ENCODE measurements at regions not wholly inside any gene's neighbourhood (a gene's known extent, or its start where the extent isn't known, plus 50 kb on each side); places are given as distances from the start of the nearest gene placed in this dataset.
"Not testable (repeated sequence)": the region's sequence is repeated elsewhere in the genome, so short reads cannot be mapped to it uniquely, and the experiment has no call there.

GRCh38 chr15:95630683-95631082, 699.8 kb upstream of the NR2F2 start:
- H3K9me3 ChIP-seq (ENCODE audit: insufficient read depth, low read length, severe bottlenecking) = no peaks in the 10 kb centered on the region
- TF ChIP-seq EZH2 (IDR thresholded peaks at IDR 0.05; ENCODE audit: borderline replicate concordance, low read depth, low read length, severe bottlenecking) (no peak), CTCF (IDR thresholded peaks at IDR 0.05; ENCODE audit: borderline replicate concordance, extremely low read depth, low read length, poor library complexity, severe bottlenecking) (no peak)
- no peak overlapping the region for H3K27ac ChIP-seq (ENCODE audit: low read length)

GRCh38 chr15:95635666-95636065, 694.8 kb upstream of the NR2F2 start:
- Histone ChIP-seq H3K4me1 (ENCODE audit: insufficient read depth, low read length) (no peaks in the 10 kb centered on the region), H3K36me3 (ENCODE audit: insufficient read depth, low read length) (no peaks in the 10 kb centered on the region), H3K79me2 (ENCODE audit: insufficient read depth, low read length) (no peaks in the 10 kb centered on the region), H3K27me3 (ENCODE audit: insufficient read depth, low read length, poor library complexity) (no peaks in the 10 kb centered on the region), H3K27ac (ENCODE audit: low read length) (no peak overlapping the region), H3K9me3 (ENCODE audit: insufficient read depth, low read length, severe bottlenecking) (no peaks in the 10 kb centered on the region), H2AFZ (ENCODE audit: low read depth, low read length) (no peak overlapping the region), H3K4me2 (ENCODE audit: insufficient read depth, low read length) (no peak overlapping the region), H3K9ac (ENCODE audit: low read depth, low read length) (no peak overlapping the region), H3K4me3 (ENCODE audit: low read depth in 1 of 2, low read length in 2 of 2) (no peak overlapping the region), H4K20me1 (ENCODE audit: insufficient read depth, low read length) (no peaks in the 10 kb centered on the region)
- DNase-seq = no peak
- no peak for TF ChIP-seq EZH2 (IDR thresholded peaks at IDR 0.05; ENCODE audit: borderline replicate concordance, low read depth, low read length, severe bottlenecking)
- no peak for ATAC-seq (ENCODE audit: insufficient read depth, low read depth)

More at GRCh38 chr15:95630683-95631082, 699.8 kb upstream of the NR2F2 start:
- Histone ChIP-seq H3K79me2 (ENCODE audit: insufficient read depth, low read length) (no peaks in the 10 kb centered on the region), H3K36me3 (ENCODE audit: insufficient read depth, low read length) (no peaks in the 10 kb centered on the region), H3K4me1 (ENCODE audit: insufficient read depth, low read length) (no peaks in the 10 kb centered on the region), H3K9ac (ENCODE audit: low read depth, low read length) (no peak overlapping the region), H2AFZ (ENCODE audit: low read depth, low read length) (no peak overlapping the region), H4K20me1 (ENCODE audit: insufficient read depth, low read length) (no peaks in the 10 kb centered on the region), H3K4me2 (ENCODE audit: insufficient read depth, low read length) (no peak overlapping the region), H3K4me3 (ENCODE audit: low read depth in 1 of 2, low read length in 2 of 2) (no peak overlapping the region), H3K27me3 (ENCODE audit: insufficient read depth, low read length, poor library complexity) (no peaks in the 10 kb centered on the region)
- ATAC-seq (ENCODE audit: insufficient read depth, low read depth) (no peak), DNase-seq (no peak)

GRCh38 chr15:95636107-95636506, 694.4 kb upstream of the NR2F2 start:
- no peaks in the 10 kb centered on the region for H3K4me1 ChIP-seq (ENCODE audit: insufficient read depth, low read length)
- no peaks in the 10 kb centered on the region for H3K79me2 ChIP-seq (ENCODE audit: insufficient read depth, low read length)
- H2AFZ ChIP-seq (ENCODE audit: low read depth, low read length) = no peak overlapping the region
- H3K27ac ChIP-seq (ENCODE audit: low read length) = no peak overlapping the region
- H3K9ac ChIP-seq (ENCODE audit: low read depth, low read length) = no peak overlapping the region
- no peak overlapping the region for H3K4me2 ChIP-seq (ENCODE audit: insufficient read depth, low read length)
- H3K27me3 ChIP-seq (ENCODE audit: insufficient read depth, low read length, poor library complexity) = no peaks in the 10 kb centered on the region
- DNase-seq (no peak), ATAC-seq (ENCODE audit: insufficient read depth, low read depth) (no peak)
- H3K9me3 ChIP-seq (ENCODE audit: insufficient read depth, low read length, severe bottlenecking) = no peaks in the 10 kb centered on the region
- H4K20me1 ChIP-seq (ENCODE audit: insufficient read depth, low read length) = no peaks in the 10 kb centered on the region
- no peak overlapping the region for H3K4me3 ChIP-seq (ENCODE audit: low read depth in 1 of 2, low read length in 2 of 2)
- TF ChIP-seq EZH2 (IDR thresholded peaks at IDR 0.05; ENCODE audit: borderline replicate concordance, low read depth, low read length, severe bottlenecking) (no peak), CTCF (IDR thresholded peaks at IDR 0.05; ENCODE audit: borderline replicate concordance, extremely low read depth, low read length, poor library complexity, severe bottlenecking) (no peak)
- H3K36me3 ChIP-seq (ENCODE audit: insufficient read depth, low read length) = no peaks in the 10 kb centered on the region

DNA sequence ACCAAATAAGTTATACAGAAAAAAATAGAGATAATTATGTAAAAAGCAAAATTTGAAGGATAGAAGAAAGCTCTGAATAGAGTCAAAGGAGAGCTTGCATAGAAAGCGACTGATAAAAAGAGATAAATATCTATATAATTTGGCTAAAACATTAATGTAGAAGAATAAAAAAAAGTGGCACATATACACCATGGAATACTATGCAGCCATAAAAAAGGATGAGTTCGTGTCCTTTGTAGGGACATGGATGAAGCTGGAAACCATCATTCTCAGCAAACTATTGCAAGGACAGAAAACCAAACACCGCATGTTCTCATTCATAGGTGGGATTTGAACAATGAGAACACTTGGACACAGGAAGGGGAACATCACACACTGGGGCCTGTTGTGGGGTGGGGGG, 693.3 kb upstream of the NR2F2 start:
- not testable (repeated sequence) for H3K27me3 ChIP-seq (ENCODE audit: insufficient read depth, low read length, poor library complexity); ATAC-seq (ENCODE audit: insufficient read depth, low read depth); DNase-seq; H3K4me3 ChIP-seq (ENCODE audit: low read depth in 1 of 2, low read length in 2 of 2); H3K36me3 ChIP-seq (ENCODE audit: insufficient read depth, low read length); H3K4me2 ChIP-seq (ENCODE audit: insufficient read depth, low read length); H3K9me3 ChIP-seq (ENCODE audit: insufficient read depth, low read length, severe bottlenecking); H4K20me1 ChIP-seq (ENCODE audit: insufficient read depth, low read length); H3K79me2 ChIP-seq (ENCODE audit: insufficient read depth, low read length); H3K4me1 ChIP-seq (ENCODE audit: insufficient read depth, low read length); H3K9ac ChIP-seq (ENCODE audit: low read depth, low read length); H2AFZ ChIP-seq (ENCODE audit: low read depth, low read length); H3K27ac ChIP-seq (ENCODE audit: low read length)
